Left kidney (tissue), 1 donor: ENCODE measurements at regions not wholly inside any gene's neighbourhood (a gene's known extent, or its start where the extent isn't known, plus 50 kb on each side); places are given as distances from the start of the nearest gene placed in this dataset.

Experiments
- DNase-seq: peaks from one replicate; pipeline ENCODE4 v3.0.0-alpha.2; 2013

GRCh38 chr11:128031538-128032134, 555.7 kb downstream of the ETS1 start:
- DNase-seq = peak; percentile 58

GRCh38 chr11:128029219-128029722, 558.1 kb downstream of the ETS1 start:
- DNase-seq = no peak

DNA sequence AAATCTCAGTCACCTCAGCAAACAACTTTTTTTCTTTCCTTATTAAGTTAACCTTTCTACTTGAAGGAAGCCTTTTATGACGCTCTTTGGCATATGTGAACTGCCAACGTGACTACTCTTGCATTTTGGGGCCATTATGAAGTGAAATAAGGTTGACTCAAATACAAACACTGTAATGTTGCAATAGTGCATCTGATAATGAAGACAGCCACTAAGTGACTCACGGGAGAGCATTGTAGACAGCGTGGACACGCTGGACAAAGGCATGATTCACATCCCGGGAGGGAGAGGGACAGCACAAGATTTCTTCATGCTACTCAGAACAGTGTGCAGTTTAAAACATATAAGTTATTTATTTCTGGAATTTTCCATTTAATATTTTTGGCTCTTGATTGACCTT, 560.8 kb downstream of the ETS1 start:
- no peak for DNase-seq

- DNase-seq = no peak
Observed at GRCh38 chr11:128022761-128023160, 564.6 kb downstream of the ETS1 start.

DNA sequence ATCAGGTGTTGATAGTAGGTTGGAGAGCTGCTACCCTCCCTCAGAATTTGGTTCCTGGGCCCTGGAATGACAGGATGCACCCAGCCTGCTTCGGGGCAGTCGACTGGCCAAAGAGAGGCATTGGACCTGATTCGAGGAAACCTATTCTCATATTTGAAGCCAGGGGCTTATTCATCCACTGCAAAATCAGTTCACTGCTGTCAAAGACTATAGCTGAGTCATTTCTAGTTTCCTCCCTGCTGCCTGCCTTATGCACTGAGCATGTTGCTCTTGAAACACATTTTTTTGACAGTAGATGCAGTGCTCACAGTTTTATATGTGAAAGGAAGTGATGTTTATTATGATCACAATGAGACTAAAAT, 565.4 kb downstream of the ETS1 start:
- no peak for DNase-seq

GRCh38 chr11:128021349-128022006, 565.9 kb downstream of the ETS1 start:
- DNase-seq = peak; percentile 44

DNA sequence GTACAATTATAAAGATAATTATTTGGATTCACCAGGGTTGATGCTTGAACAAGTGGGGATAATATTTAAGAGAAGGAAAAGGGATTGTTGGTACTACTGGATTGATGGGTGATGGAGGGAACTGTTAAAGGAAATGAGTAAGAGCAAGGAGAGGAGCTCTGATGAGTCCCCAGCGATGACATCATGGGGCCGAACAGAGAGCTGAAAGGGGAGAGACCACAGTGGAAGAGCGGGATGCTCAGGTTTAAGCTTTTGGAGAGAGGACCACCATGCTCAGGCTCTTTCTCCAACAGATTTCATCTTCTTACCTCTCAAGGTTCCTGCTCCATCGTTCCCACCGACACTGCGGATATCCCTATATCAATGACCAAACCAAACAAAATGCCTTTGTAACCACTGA, 568.7 kb downstream of the ETS1 start:
- no peak for DNase-seq

GRCh38 chr11:128005562-128005961, 581.8 kb downstream of the ETS1 start:
- DNase-seq = no peak

DNA sequence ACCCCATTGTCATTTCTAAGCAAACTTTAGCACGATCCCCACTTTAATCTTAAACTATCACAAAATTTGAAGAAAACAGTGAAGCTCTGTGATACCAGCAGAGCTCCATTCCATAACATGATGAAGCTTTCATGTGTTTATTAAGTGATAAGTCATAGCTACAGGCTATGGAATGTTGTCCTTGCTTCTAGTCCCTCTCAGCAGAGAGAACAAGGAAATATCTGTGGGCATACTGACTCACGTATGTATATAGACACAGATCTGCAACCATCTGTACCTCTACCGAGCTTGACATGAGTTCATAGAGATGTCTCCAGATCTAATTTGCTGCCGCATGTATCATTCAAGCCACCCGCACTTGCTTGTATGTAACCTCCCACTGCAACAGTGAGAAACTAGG, 588.9 kb downstream of the ETS1 start:
- DNase-seq = no peak

GRCh38 chr11:127997594-127997993, 589.8 kb downstream of the ETS1 start:
- no peak for DNase-seq

GRCh38 chr11:127996825-127997224, 590.5 kb downstream of the ETS1 start:
- no peak for DNase-seq

GRCh38 chr11:127995921-127996320, 591.4 kb downstream of the ETS1 start:
- no peak for DNase-seq

DNA sequence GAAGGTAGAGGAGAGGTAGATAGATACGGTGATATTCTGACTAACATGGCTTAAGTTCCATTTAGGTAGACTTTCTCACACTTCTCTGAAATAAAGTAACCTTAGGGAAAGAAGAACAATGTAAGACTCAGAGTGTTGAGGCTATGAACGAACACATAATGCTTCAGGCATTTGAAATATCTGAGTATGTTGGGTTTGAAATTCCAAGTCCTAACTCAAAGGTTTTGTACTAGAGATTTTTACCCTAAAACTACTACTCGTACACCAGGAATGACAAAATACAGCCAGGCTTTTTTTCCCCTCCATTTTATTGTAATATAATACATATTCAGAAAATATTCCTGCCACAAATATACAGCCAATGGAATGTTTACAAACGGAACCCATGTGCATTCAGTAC, 592.6 kb downstream of the ETS1 start:
- DNase-seq = no peak

- DNase-seq = no peak
Observed at GRCh38 chr11:127993788-127994187, 593.6 kb downstream of the ETS1 start.

GRCh38 chr11:127993281-127993680, 594.1 kb downstream of the ETS1 start:
- no peak for DNase-seq

DNA sequence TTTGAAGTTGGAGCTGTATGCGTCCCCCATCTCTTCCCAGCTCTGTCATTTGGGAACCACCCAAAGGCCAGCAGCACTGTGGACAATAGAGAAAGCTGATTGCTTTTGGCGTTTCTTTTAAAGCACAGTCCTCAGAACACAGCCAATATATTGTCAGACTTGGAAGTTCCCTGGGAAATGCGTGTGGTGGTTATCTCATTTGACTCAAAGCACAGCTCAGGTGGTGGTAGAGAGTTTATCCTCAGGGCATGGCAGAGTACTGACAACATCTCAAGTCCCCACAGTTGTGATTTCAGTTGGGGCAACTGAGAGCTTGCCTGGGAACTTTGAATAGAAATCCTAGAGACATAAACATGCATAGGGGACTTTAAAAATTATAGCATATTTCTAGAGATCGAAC, 601.3 kb downstream of the ETS1 start:
- no peak for DNase-seq

DNA sequence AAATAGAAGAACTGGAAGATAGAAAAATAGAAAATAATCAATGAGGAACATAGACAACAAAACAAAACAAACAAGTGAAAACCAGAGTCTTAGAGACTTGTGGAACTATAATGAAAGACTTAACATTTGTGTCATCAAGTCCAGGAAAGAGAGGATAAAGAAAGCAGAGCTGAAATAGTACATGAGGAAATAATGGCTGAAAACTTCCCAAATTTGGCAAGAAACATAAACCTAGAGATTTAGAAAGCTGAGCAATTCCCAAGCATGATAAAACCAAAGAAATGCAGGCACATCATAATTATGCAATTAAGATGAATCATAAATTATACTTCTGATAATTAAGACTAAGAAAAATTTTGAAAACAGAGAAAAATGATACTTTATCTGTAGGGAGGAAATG, 614.5 kb downstream of the ETS1 start:
- no peak for DNase-seq

- no peak for DNase-seq
Observed at GRCh38 chr11:127971448-127971847, 615.9 kb downstream of the ETS1 start.

GRCh38 chr11:127966821-127967220, 620.5 kb downstream of the ETS1 start:
- DNase-seq = no peak

- no peak for DNase-seq
Observed at GRCh38 chr11:127965939-127966668, 621.3 kb downstream of the ETS1 start.

DNA sequence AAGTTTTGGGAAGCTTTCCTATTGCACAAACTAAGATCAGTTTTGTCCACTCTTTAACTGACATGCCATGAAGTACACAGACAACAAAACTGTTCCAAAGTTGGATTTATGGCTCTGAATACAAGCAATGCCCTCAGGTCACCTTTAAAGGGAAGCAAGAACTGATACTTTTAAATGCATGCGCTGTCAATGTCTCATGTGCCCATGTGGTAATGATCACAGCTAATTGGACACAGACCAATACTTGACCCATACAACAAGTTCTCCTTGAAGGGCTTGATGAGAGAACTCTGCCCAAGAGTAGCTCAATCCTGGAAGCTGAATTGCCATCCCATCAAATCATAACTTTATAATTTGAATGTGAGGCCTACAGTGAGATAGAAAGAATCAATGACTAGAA, 624.9 kb downstream of the ETS1 start:
- no peak for DNase-seq

- no peak for DNase-seq
Observed at GRCh38 chr11:127950162-127950561, 637.2 kb downstream of the ETS1 start.

- DNase-seq = no peak
Observed at GRCh38 chr11:127943763-127944162, 643.6 kb downstream of the ETS1 start.

DNA sequence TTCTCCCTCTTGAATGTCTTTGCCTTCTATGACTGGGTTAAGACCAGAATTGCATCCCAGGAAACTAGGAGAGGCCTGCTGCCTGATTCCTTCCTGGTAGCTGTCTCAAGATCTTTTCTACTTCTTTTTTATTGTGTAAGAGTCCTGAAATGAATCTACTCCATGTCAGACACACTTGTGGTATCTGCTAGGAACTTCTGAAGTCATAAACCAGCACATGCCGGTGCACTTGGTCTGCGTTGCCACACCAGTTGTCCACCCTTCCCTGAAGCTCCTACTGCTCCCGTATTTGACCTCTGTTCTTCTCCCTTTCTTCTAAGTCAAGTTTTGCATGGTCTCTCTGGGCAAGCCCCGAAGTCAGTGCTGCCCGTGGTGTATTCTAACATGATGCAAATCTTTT, 644.2 kb downstream of the ETS1 start:
- DNase-seq = no peak
